HepG2 (cell line): ENCODE measurements at regions not wholly inside any gene's neighbourhood (a gene's known extent, or its start where the extent isn't known, plus 50 kb on each side); places are given as distances from the start of the nearest gene placed in this dataset.

Experiments
- CBX5 ChIP-seq: sonication (generic); formaldehyde crosslinking; IDR thresholded peaks from 2 replicates; pipeline ENCODE4 v1.4.0; 2020; ENCODE audit warnings: missing genetic modification reagents, borderline replicate concordance
- CREBL2 ChIP-seq: sonication (generic); formaldehyde crosslinking; IDR thresholded peaks from 2 replicates; pipeline ENCODE4 v1.8.1; 2023; ENCODE audit warnings: missing genetic modification reagents, mild to moderate bottlenecking, borderline replicate concordance
- DRAP1 ChIP-seq: IDR thresholded peaks from 2 replicates; pipeline ENCODE4 v1.6.1; 2016; ENCODE audit warnings: missing genetic modification reagents, missing compliant biosample characterization
- FOXK2 ChIP-seq: fragments of 450-650 bp; IDR thresholded peaks from 2 replicates; pipeline ENCODE4 v1.6.1; 2016
- HNRNPUL1 ChIP-seq: fragments of 200-400 bp; formaldehyde crosslinking; IDR thresholded peaks from 2 replicates; pipeline ENCODE4 v1.6.1; 2017; ENCODE audit warnings: low read depth, mild to moderate bottlenecking, low read length, moderate library complexity
- JUNB ChIP-seq: sonication (generic); formaldehyde crosslinking; IDR thresholded peaks from 2 replicates; pipeline ENCODE4 v1.8.0; 2022; ENCODE audit warnings: missing genetic modification reagents, mild to moderate bottlenecking, borderline replicate concordance
- NFIB ChIP-seq: sonication (generic); formaldehyde crosslinking; IDR thresholded peaks from 2 replicates; pipeline ENCODE4 v1.9.0; 2021; ENCODE audit warnings: missing genetic modification reagents, mild to moderate bottlenecking, borderline replicate concordance
- PATZ1 ChIP-seq: sonication (generic); formaldehyde crosslinking; IDR thresholded peaks from 2 replicates; pipeline ENCODE4 v1.4.0; 2020; ENCODE audit warnings: missing genetic modification reagents
- POLR2AphosphoS5 ChIP-seq: IDR thresholded peaks from 2 replicates; pipeline ENCODE4 v1.6.1; 2012; ENCODE audit warnings: low read depth, low read length
- ZBTB34 ChIP-seq: sonication (generic); formaldehyde crosslinking; IDR thresholded peaks from 2 replicates; pipeline ENCODE4 v1.8.0; 2022; ENCODE audit warnings: mild to moderate bottlenecking, missing genetic modification reagents
- ZBTB38 ChIP-seq: sonication (generic); formaldehyde crosslinking; IDR thresholded peaks from 2 replicates; pipeline ENCODE4 v1.5.1; 2020; ENCODE audit warnings: mild to moderate bottlenecking, missing genetic modification reagents
- ZFP82 ChIP-seq: sonication (generic); formaldehyde crosslinking; IDR thresholded peaks from 2 replicates; pipeline ENCODE4 v1.5.1; 2020; ENCODE audit warnings: mild to moderate bottlenecking, missing genetic modification reagents, borderline replicate concordance
- ZFY ChIP-seq: sonication (generic); formaldehyde crosslinking; IDR thresholded peaks from 2 replicates; pipeline ENCODE4 v1.4.0; 2020; ENCODE audit warnings: missing genetic modification reagents
- ZNF331 ChIP-seq: sonication (generic); formaldehyde crosslinking; IDR thresholded peaks from 2 replicates; pipeline ENCODE4 v1.4.0; 2020; ENCODE audit warnings: missing genetic modification reagents
- ZNF441 ChIP-seq: sonication (generic); formaldehyde crosslinking; IDR thresholded peaks from 2 replicates; pipeline ENCODE4 v1.7.0; 2021; ENCODE audit warnings: missing genetic modification reagents, borderline replicate concordance
- TF ChIP-seq, protein P1 (sequence below): sonication (generic); formaldehyde crosslinking; IDR thresholded peaks from 2 replicates; pipeline ENCODE4 v1.4.0; 2020; ENCODE audit warnings: low read depth, missing genetic modification reagents
- TF ChIP-seq, protein P2 (sequence below): sonication (generic); formaldehyde crosslinking; IDR thresholded peaks from 2 replicates; pipeline ENCODE4 v1.4.0; 2020; ENCODE audit warnings: missing genetic modification reagents, mild to moderate bottlenecking, borderline replicate concordance

GRCh38 chr17:13437966-13438779 lies 163.6 kb downstream of the HS3ST3A1 start (continued):
- peak; percentile 74; the same call in 1 of the 2 replicates for TF ChIP-seq CBX5 (CRISPR knock-in tag)
- TF ChIP-seq ZBTB38 (CRISPR knock-in tag): 0 out of 2 replicates have a peak, but pooled peaks have one; percentile 59
- TF ChIP-seq JUNB (CRISPR knock-in tag): peak; percentile 70; the same call in 1 of the 2 replicates
- TF ChIP-seq ZNF441 (CRISPR knock-in tag): no peak
- no peak for TF ChIP-seq CREBL2 (CRISPR knock-in tag)
- TF ChIP-seq NFIB (CRISPR knock-in tag): no peak
- TF ChIP-seq, protein P1, sequence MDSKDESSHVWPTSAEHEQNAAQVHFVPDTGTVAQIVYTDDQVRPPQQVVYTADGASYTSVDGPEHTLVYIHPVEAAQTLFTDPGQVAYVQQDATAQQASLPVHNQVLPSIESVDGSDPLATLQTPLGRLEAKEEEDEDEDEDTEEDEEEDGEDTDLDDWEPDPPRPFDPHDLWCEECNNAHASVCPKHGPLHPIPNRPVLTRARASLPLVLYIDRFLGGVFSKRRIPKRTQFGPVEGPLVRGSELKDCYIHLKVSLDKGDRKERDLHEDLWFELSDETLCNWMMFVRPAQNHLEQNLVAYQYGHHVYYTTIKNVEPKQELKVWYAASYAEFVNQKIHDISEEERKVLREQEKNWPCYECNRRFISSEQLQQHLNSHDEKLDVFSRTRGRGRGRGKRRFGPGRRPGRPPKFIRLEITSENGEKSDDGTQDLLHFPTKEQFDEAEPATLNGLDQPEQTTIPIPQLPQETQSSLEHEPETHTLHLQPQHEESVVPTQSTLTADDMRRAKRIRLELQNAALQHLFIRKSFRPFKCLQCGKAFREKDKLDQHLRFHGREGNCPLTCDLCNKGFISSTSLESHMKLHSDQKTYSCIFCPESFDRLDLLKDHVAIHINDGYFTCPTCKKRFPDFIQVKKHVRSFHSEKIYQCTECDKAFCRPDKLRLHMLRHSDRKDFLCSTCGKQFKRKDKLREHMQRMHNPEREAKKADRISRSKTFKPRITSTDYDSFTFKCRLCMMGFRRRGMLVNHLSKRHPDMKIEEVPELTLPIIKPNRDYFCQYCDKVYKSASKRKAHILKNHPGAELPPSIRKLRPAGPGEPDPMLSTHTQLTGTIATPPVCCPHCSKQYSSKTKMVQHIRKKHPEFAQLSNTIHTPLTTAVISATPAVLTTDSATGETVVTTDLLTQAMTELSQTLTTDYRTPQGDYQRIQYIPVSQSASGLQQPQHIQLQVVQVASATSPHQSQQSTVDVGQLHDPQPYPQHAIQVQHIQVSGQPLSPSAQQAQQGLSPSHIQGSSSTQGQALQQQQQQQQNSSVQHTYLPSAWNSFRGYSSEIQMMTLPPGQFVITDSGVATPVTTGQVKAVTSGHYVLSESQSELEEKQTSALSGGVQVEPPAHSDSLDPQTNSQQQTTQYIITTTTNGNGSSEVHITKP (CRISPR knock-in tag): no peak
- 0 out of 2 replicates have a peak, but pooled peaks have one; percentile 19 for TF ChIP-seq POLR2AphosphoS5
- TF ChIP-seq ZNF331 (CRISPR knock-in tag): peak; percentile 63; the same call in 1 of the 2 replicates
- TF ChIP-seq ZBTB34 (CRISPR knock-in tag): peak; percentile 33; the same call in 1 of the 2 replicates
- TF ChIP-seq ZFP82 (CRISPR knock-in tag): no peak
- TF ChIP-seq, protein P2, sequence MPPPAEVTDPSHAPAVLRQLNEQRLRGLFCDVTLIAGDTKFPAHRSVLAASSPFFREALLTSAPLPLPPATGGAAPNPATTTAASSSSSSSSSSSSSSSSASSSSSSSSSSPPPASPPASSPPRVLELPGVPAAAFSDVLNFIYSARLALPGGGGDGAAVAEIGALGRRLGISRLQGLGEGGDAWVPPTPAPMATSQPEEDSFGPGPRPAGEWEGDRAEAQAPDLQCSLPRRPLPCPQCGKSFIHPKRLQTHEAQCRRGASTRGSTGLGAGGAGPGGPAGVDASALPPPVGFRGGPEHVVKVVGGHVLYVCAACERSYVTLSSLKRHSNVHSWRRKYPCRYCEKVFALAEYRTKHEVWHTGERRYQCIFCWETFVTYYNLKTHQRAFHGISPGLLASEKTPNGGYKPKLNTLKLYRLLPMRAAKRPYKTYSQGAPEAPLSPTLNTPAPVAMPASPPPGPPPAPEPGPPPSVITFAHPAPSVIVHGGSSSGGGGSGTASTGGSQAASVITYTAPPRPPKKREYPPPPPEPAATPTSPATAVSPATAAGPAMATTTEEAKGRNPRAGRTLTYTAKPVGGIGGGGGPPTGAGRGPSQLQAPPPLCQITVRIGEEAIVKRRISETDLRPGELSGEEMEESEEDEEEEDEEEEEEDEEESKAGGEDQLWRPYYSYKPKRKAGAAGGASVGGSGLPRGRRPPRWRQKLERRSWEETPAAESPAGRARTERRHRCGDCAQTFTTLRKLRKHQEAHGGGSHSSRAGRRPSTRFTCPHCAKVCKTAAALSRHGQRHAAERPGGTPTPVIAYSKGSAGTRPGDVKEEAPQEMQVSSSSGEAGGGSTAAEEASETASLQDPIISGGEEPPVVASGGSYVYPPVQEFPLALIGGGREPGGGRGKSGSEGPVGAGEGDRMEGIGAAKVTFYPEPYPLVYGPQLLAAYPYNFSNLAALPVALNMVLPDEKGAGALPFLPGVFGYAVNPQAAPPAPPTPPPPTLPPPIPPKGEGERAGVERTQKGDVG (CRISPR knock-in tag): peak; percentile 73; the same call in 1 of the 2 replicates
- 0 out of 2 replicates have a peak, but pooled peaks have one; percentile 36 for TF ChIP-seq PATZ1
- TF ChIP-seq FOXK2: no peak
- TF ChIP-seq ZFY (CRISPR knock-in tag): peak; percentile 67
- TF ChIP-seq DRAP1: no peak; the same call in 1 of the 2 replicates
- TF ChIP-seq HNRNPUL1: no peak
